Ovary (tissue), 7 donors: ENCODE measurements at regions not wholly inside any gene's neighbourhood (a gene's known extent, or its start where the extent isn't known, plus 50 kb on each side); places are given as distances from the start of the nearest gene placed in this dataset.
"Not testable (repeated sequence)": the region's sequence is repeated elsewhere in the genome, so short reads cannot be mapped to it uniquely, and the experiment has no call there.

Experiments used
- DNase-seq, 5 donors: peaks; one replicate each; pipeline ENCODE4 v3.0.0-alpha.2; 2019 to 2020
- H3K27ac ChIP-seq, 2 donors: fragments of 200-600 bp; one replicate each; pipeline versions ENCODE4 v1.5.1 to v1.8.0; 2019 to 2022
- H3K27me3 ChIP-seq: fragments of 200-600 bp; one replicate; pipeline ENCODE4 v1.8.0; 2022
- H3K36me3 ChIP-seq: fragments of 200-600 bp; sonication (generic); one replicate; pipeline ENCODE4 v1.5.1; 2019
- H3K4me1 ChIP-seq: one replicate; pipeline ENCODE4 v1.8.1; 2013; ENCODE audit warnings: mild to moderate bottlenecking, moderate library complexity; ENCODE audit not compliant: insufficient read depth
- H3K4me3 ChIP-seq: fragments of 200-600 bp; sonication (generic); one replicate; pipeline ENCODE4 v1.5.1; 2017
- H3K9me3 ChIP-seq, 2 donors: fragments of 200-600 bp in 1 of 2; sonication (generic) in 1 of 2; one replicate each; pipeline versions ENCODE4 v1.5.1 to v1.8.1; 2013 to 2019; ENCODE audit warnings: mild to moderate bottlenecking in 1 of 2, moderate library complexity in 1 of 2
- CTCF ChIP-seq, 3 donors: fragments of 450-650 bp in 2 of 3; fragments of 200-600 bp in 1 of 3; IDR thresholded peaks; one replicate each; pipeline versions ENCODE4 v1.5.1 to v1.8.0; 2016 to 2022; ENCODE audit warnings: antibody characterized with exemption in 3 of 3, mild to moderate bottlenecking in 1 of 3
- EP300 ChIP-seq: sonication (generic); formaldehyde crosslinking; IDR thresholded peaks from one replicate; pipeline ENCODE4 v1.6.1; 2017; ENCODE audit warnings: antibody characterized with exemption
- POLR2A ChIP-seq: fragments of 450-650 bp; IDR thresholded peaks from one replicate; pipeline ENCODE4 v1.6.1; 2017; ENCODE audit warnings: antibody characterized with exemption, mild to moderate bottlenecking, moderate library complexity
- WGBS, 3 donors: extraction: QIAGEN DNeasy Blood & Tissue Kit in 1 of 3; methylation state at CpG; one replicate each; pipeline versions ENCODE4 v1.1.5 to v1.1.7; 2013 to 2017; 5-methylcytosine and 5-hydroxymethylcytosine counted together
- intact Hi-C, 4 donors: fragments of 100-400 bp; cut with DNase I; formaldehyde crosslinking; loops; one replicate each; pipeline versions ENCODE4 v1.11.0 to v1.15.1; 2022 to 2023
- donor health status: DM: no; HTN: no; CAD: no; lungs with moderate emphysema.
- donor health status: DM: no; HTN: no; CAD: no.
- donor health status: Bipolar disorder and iron deficiency.
- donor health status: DM: no; HTN: no; CAD: no.
- donor health status: DM: yes; HTN: yes; CAD: no.

- no peak for DNase-seq
- intact Hi-C loops = loop anchor here in 1 of 4 donors (10.0 kb wide), 1 partner anchor 1513 kb away; no protein-coding TSS in a partner anchor
- Histone ChIP-seq H3K27me3 (no peaks in the 10 kb centered on the region), H3K36me3 (no peaks in the 10 kb centered on the region), H3K4me1 (no peaks in the 10 kb centered on the region), H3K9me3 (no peaks in the 10 kb centered on the region), H3K4me3 (no peak overlapping the region), H3K27ac (no peak overlapping the region)
- WGBS, 3 donors = 56 to 70% (median 68%) methylated on average over 2 of the region's 2 CpGs
- TF ChIP-seq EP300 = no peak
- no peak for TF ChIP-seq CTCF (IDR thresholded peaks at IDR 0.05)
- no peak for TF ChIP-seq POLR2A
Measured at GRCh38 chr4:15167743-15168142, 165.5 kb downstream of the CPEB2 start.

- Histone ChIP-seq H3K9me3 (no peaks in the 10 kb centered on the region), H3K27me3 (no peaks in the 10 kb centered on the region), H3K27ac (no peak overlapping the region), H3K36me3 (no peaks in the 10 kb centered on the region), H3K4me1 (no peaks in the 10 kb centered on the region), H3K4me3 (no peak overlapping the region)
- intact Hi-C loops = loop anchor here in 1 of 4 donors (10.0 kb wide), 1 partner anchor 1514 kb away; no protein-coding TSS in a partner anchor
- TF ChIP-seq POLR2A = no peak
- no peak for TF ChIP-seq CTCF (IDR thresholded peaks at IDR 0.05)
- TF ChIP-seq EP300 = no peak
- no peak for DNase-seq
Measured at GRCh38 chr4:15168759-15169158, 166.5 kb downstream of the CPEB2 start.

- H3K4me1 ChIP-seq = no peaks in the 10 kb centered on the region
- no peaks in the 10 kb centered on the region for H3K27me3 ChIP-seq
- DNase-seq = no peak
- no peaks in the 10 kb centered on the region for H3K9me3 ChIP-seq
- intact Hi-C loops = no loop called here
- no peaks in the 10 kb centered on the region for H3K36me3 ChIP-seq
- TF ChIP-seq EP300 (no peak), POLR2A (no peak), CTCF (IDR thresholded peaks at IDR 0.05) (no peak)
- no peak overlapping the region for H3K4me3 ChIP-seq
- no peak overlapping the region for H3K27ac ChIP-seq
Measured at GRCh38 chr4:15171725-15172124, 169.4 kb downstream of the CPEB2 start.

GRCh38 chr4:15173251-15173650, 171.0 kb downstream of the CPEB2 start:
- no peak overlapping the region for H3K27ac ChIP-seq
- WGBS, 3 donors = 70 to 75% (median 72%) methylated on average over 4 of the region's 4 CpGs
- H3K4me1 ChIP-seq = no peaks in the 10 kb centered on the region
- H3K27me3 ChIP-seq = no peaks in the 10 kb centered on the region
- TF ChIP-seq CTCF (IDR thresholded peaks at IDR 0.05) (no peak), EP300 (no peak)
- H3K36me3 ChIP-seq = no peaks in the 10 kb centered on the region
- intact Hi-C loops = no loop called here
- H3K4me3 ChIP-seq = no peak overlapping the region
- no peaks in the 10 kb centered on the region for H3K9me3 ChIP-seq
- DNase-seq = no peak

- H3K4me3 ChIP-seq, H3K9me3 ChIP-seq, H3K36me3 ChIP-seq, H3K4me1 ChIP-seq, DNase-seq, H3K27ac ChIP-seq, H3K27me3 ChIP-seq, intact Hi-C loops: not testable (repeated sequence)
- WGBS, 3 donors = 55 to 72% (median 60%) methylated on average over 3 to 15 of the region's 16 CpGs
Measured at GRCh38 chr4:15174168-15174567, 171.9 kb downstream of the CPEB2 start.

- H3K27ac ChIP-seq, H3K9me3 ChIP-seq, H3K4me3 ChIP-seq, DNase-seq, H3K27me3 ChIP-seq, H3K4me1 ChIP-seq, H3K36me3 ChIP-seq, intact Hi-C loops: not testable (repeated sequence)
- WGBS, 3 donors = 81 to 93% (median 92%) methylated on average over 2 of the region's 2 CpGs
Measured at GRCh38 chr4:15179842-15180241, 177.6 kb downstream of the CPEB2 start.
